Esophagus muscularis mucosa (tissue), 4 donors: ENCODE measurements at regions not wholly inside any gene's neighbourhood (a gene's known extent, or its start where the extent isn't known, plus 50 kb on each side); places are given as distances from the start of the nearest gene placed in this dataset.

Source experiments
- DNase-seq: peaks from one replicate; pipeline ENCODE4 v3.0.0-alpha.2; 2017; ENCODE audit errors: extremely low spot score
- H3K27ac ChIP-seq, 4 donors: fragments of 200-600 bp; sonication (generic); replicated peaks in 1 of 4; 1 replicate in 3 of 4; 2 replicates in 1 of 4; pipeline ENCODE4 v1.5.1; 2016 to 2019; ENCODE audit warnings: mild to moderate bottlenecking in 1 of 4
- H3K27me3 ChIP-seq, 4 donors: fragments of 200-600 bp; sonication (generic); one replicate each; pipeline versions ENCODE4 v1.5.1 to v1.6.0; 2016 to 2019
- H3K36me3 ChIP-seq, 4 donors: fragments of 200-600 bp; sonication (generic); one replicate each; pipeline ENCODE4 v1.5.1; 2016 to 2019
- H3K4me1 ChIP-seq, 4 donors: fragments of 200-600 bp; sonication (generic); one replicate each; pipeline ENCODE4 v1.5.1; 2016 to 2019
- H3K4me3 ChIP-seq, 4 donors: fragments of 200-600 bp; sonication (generic); 1 replicate in 2 of 4; 2 replicates in 2 of 4; pipeline ENCODE4 v1.5.1; 2016 to 2019; ENCODE audit warnings: mild to moderate bottlenecking in 4 of 4, moderate library complexity in 1 of 4
- H3K9me3 ChIP-seq, 4 donors: fragments of 200-600 bp; sonication (generic); 1 replicate in 3 of 4; 2 replicates in 1 of 4; pipeline ENCODE4 v1.5.1; 2016 to 2019
- CTCF ChIP-seq, 3 experiments: fragments of 200-600 bp in 2 of 3; fragments of 450-650 bp in 1 of 3; sonication (generic) in 2 of 3; IDR thresholded peaks; one replicate each; pipeline ENCODE4 v1.5.1; 2017 to 2019; ENCODE audit warnings: antibody characterized with exemption in 3 of 3, mild to moderate bottlenecking in 2 of 3, moderate library complexity in 1 of 3
- EP300 ChIP-seq: sonication (generic); formaldehyde crosslinking; IDR thresholded peaks from one replicate; pipeline ENCODE4 v1.6.1; 2017; ENCODE audit warnings: antibody characterized with exemption
- POLR2A ChIP-seq: fragments of 450-650 bp; IDR thresholded peaks from one replicate; pipeline ENCODE4 v1.6.1; 2017; ENCODE audit warnings: antibody characterized with exemption, moderate library complexity, mild to moderate bottlenecking, low read depth
- POLR2AphosphoS5 ChIP-seq, 2 donors: sonication (generic); formaldehyde crosslinking; IDR thresholded peaks; one replicate each; pipeline ENCODE4 v1.6.1; 2017; ENCODE audit warnings: antibody characterized with exemption in 2 of 2
- WGBS: methylation state at CpG from one replicate; pipeline ENCODE4 v1.1.5; 2018; 5-methylcytosine and 5-hydroxymethylcytosine counted together
- intact Hi-C: fragments of 100-400 bp; cut with DNase I; formaldehyde crosslinking; loops from one replicate; pipeline ENCODE4 v1.15.1; 2023

- Histone ChIP-seq H3K4me1 (peaks cover 0 to 11% (median 3%) of the 10 kb centered on the region in 4 donors), H3K9me3 (no peaks in the 10 kb centered on the region), H3K27ac (no peak overlapping the region), H3K27me3 (no peaks in the 10 kb centered on the region), H3K36me3 (no peaks in the 10 kb centered on the region), H3K4me3 (no peak overlapping the region)
- TF ChIP-seq POLR2A = no peak
- no peak for TF ChIP-seq POLR2AphosphoS5 (IDR thresholded peaks at IDR 0.05)
- TF ChIP-seq EP300 = no peak
- TF ChIP-seq CTCF (IDR thresholded peaks at IDR 0.05) = no peak
- no peak for DNase-seq
- intact Hi-C loops = no loop called here
- WGBS = 100% methylated on average over 2 of the region's 3 CpGs
Observed at GRCh38 chr13:88000239-88000638, 329.1 kb downstream of the SLITRK5 start.

- H3K4me1 ChIP-seq = peaks cover 0 to 11% (median 3%) of the 10 kb centered on the region in 4 donors
- H3K4me3 ChIP-seq = no peak overlapping the region
- no peaks in the 10 kb centered on the region for H3K36me3 ChIP-seq
- 59% methylated on average over 2 of the region's 2 CpGs for WGBS
- H3K27ac ChIP-seq = no peak overlapping the region
- no peak for DNase-seq
- H3K9me3 ChIP-seq = no peaks in the 10 kb centered on the region
- intact Hi-C loops = no loop called here
- H3K27me3 ChIP-seq = no peaks in the 10 kb centered on the region
- TF ChIP-seq POLR2A (no peak), CTCF (IDR thresholded peaks at IDR 0.05) (no peak), POLR2AphosphoS5 (IDR thresholded peaks at IDR 0.05) (no peak), EP300 (no peak)
Observed at GRCh38 chr13:88000787-88001186, 329.6 kb downstream of the SLITRK5 start.

- no peak for TF ChIP-seq POLR2A
- no peak for TF ChIP-seq POLR2AphosphoS5 (IDR thresholded peaks at IDR 0.05)
- TF ChIP-seq CTCF (IDR thresholded peaks at IDR 0.05) = no peak
- TF ChIP-seq EP300 = no peak
- Histone ChIP-seq H3K27me3 (no peaks in the 10 kb centered on the region), H3K27ac (no peak overlapping the region), H3K9me3 (no peaks in the 10 kb centered on the region), H3K4me1 (no peaks in the 10 kb centered on the region), H3K4me3 (no peak overlapping the region), H3K36me3 (no peaks in the 10 kb centered on the region)
- 100% methylated on average over 2 of the region's 2 CpGs for WGBS
- no peak for DNase-seq
- intact Hi-C loops = no loop called here
Observed at GRCh38 chr13:88005188-88005587, 334.0 kb downstream of the SLITRK5 start.

- H3K9me3 ChIP-seq = no peaks in the 10 kb centered on the region
- no peaks in the 10 kb centered on the region for H3K36me3 ChIP-seq
- no peak overlapping the region for H3K27ac ChIP-seq
- no peaks in the 10 kb centered on the region for H3K27me3 ChIP-seq
- intact Hi-C loops = no loop called here
- no peaks in the 10 kb centered on the region for H3K4me1 ChIP-seq
- 64% methylated on average over 2 of the region's 2 CpGs for WGBS
- H3K4me3 ChIP-seq = no peak overlapping the region
- DNase-seq = no peak
- TF ChIP-seq CTCF (IDR thresholded peaks at IDR 0.05) = no peak
- TF ChIP-seq EP300 = no peak
- TF ChIP-seq POLR2A = no peak
- TF ChIP-seq POLR2AphosphoS5 (IDR thresholded peaks at IDR 0.05) = no peak
Observed at GRCh38 chr13:88014527-88014926, 343.4 kb downstream of the SLITRK5 start.

GRCh38 chr13:88022431-88023208 is 351.4 kb downstream of the SLITRK5 start:
- H3K4me1 ChIP-seq = no peaks in the 10 kb centered on the region
- H3K36me3 ChIP-seq = no peaks in the 10 kb centered on the region
- intact Hi-C loops = no loop called here
- no peaks in the 10 kb centered on the region for H3K27me3 ChIP-seq
- no peaks in the 10 kb centered on the region for H3K9me3 ChIP-seq
- WGBS = 48% methylated on average over 3 of the region's 3 CpGs
- DNase-seq = no peak
- H3K4me3 ChIP-seq = no peak overlapping the region
- H3K27ac ChIP-seq = no peak overlapping the region
- TF ChIP-seq EP300 = no peak
- TF ChIP-seq POLR2A = no peak
- TF ChIP-seq POLR2AphosphoS5 (IDR thresholded peaks at IDR 0.05) = no peak
- TF ChIP-seq CTCF (IDR thresholded peaks at IDR 0.05) = no peak
